Ishikawa (cell line): ENCODE measurements at regions not wholly inside any gene's neighbourhood (a gene's known extent, or its start where the extent isn't known, plus 50 kb on each side); places are given as distances from the start of the nearest gene placed in this dataset.

Experiments
- NFIC ChIP-seq: IDR thresholded peaks from 2 replicates; pipeline ENCODE4 v1.6.1; 2012
- REST ChIP-seq: IDR thresholded peaks from 2 replicates; pipeline ENCODE4 v1.6.1; 2012; ENCODE audit warnings: low read depth, mild to moderate bottlenecking
- TAF1 ChIP-seq: IDR thresholded peaks from 2 replicates; pipeline ENCODE4 v1.6.1; 2012; ENCODE audit warnings: low read depth, mild to moderate bottlenecking
- TEAD4 ChIP-seq: IDR thresholded peaks from 2 replicates; pipeline ENCODE4 v1.6.1; 2012

- TF ChIP-seq NFIC (no peak), REST (no peak), TEAD4 (no peak), TAF1 (no peak)
These were observed 134.1 kb downstream of the RND3 start for GRCh38 chr2:150353376-150353775.
